SH-SY5Y (cell line): ENCODE measurements at regions not wholly inside any gene's neighbourhood (a gene's known extent, or its start where the extent isn't known, plus 50 kb on each side); places are given as distances from the start of the nearest gene placed in this dataset.

Experiments used
- GATA2 ChIP-seq: IDR thresholded peaks from 2 replicates; pipeline ENCODE4 v1.6.1; 2011; ENCODE audit warnings: mild to moderate bottlenecking, low read depth, low read length
- GATA3 ChIP-seq: IDR thresholded peaks from 2 replicates; pipeline ENCODE4 v1.6.1; 2011; ENCODE audit warnings: low read depth, mild to moderate bottlenecking, low read length, moderate library complexity

- TF ChIP-seq GATA2 (no peak), GATA3 (no peak)
These were observed 509.1 kb downstream of the MCTP2 start for GRCh38 chr15:94740469-94740868.

- TF ChIP-seq GATA3 (no peak), GATA2 (no peak)
These were observed 512.3 kb downstream of the MCTP2 start for GRCh38 chr15:94743668-94744067.

- TF ChIP-seq GATA2, result no peak
- TF ChIP-seq GATA3, result no peak
These were observed 512.9 kb downstream of the MCTP2 start for GRCh38 chr15:94744080-94744793.

DNA sequence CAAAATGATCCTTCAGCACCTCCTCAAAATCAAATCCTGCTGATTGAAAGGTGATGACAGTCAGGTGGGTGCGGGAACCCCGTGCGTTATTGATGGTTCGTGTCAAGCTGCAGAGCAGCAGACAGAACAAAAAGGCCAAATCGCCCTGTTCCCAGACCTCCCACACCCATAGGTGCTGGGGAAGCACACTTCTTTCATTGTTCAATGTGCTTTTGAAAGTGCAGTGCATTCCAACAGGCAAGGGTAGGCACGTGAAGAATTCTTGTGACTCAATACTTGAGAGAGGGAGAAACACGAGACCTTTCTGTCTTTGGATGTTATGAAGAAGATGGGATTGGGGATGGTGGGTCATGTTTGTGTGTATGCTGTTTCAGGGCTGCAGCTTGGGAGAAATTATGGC is 514.0 kb downstream of the MCTP2 start:
- TF ChIP-seq GATA2 (no peak), GATA3 (no peak)

DNA sequence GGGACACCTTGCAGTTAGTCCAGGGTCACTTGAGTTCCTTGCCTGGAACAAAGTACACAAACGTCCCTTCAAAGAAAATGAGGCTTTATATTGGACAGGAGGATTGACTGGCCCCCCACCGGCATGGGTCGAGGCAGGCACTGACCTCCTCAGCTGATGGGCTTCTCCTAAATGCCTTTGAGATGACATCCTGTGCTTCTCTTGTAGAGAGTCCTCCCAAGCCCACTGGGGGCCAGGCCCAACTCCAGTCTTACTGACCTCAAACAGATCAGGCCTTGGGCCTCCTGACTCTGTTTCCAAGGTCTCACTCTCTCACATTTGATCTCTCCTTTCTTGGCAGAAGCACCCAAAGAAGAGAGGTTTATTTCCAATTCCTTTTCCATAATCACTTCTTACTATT is 516.1 kb downstream of the MCTP2 start:
- TF ChIP-seq GATA3 (no peak), GATA2 (no peak)

DNA sequence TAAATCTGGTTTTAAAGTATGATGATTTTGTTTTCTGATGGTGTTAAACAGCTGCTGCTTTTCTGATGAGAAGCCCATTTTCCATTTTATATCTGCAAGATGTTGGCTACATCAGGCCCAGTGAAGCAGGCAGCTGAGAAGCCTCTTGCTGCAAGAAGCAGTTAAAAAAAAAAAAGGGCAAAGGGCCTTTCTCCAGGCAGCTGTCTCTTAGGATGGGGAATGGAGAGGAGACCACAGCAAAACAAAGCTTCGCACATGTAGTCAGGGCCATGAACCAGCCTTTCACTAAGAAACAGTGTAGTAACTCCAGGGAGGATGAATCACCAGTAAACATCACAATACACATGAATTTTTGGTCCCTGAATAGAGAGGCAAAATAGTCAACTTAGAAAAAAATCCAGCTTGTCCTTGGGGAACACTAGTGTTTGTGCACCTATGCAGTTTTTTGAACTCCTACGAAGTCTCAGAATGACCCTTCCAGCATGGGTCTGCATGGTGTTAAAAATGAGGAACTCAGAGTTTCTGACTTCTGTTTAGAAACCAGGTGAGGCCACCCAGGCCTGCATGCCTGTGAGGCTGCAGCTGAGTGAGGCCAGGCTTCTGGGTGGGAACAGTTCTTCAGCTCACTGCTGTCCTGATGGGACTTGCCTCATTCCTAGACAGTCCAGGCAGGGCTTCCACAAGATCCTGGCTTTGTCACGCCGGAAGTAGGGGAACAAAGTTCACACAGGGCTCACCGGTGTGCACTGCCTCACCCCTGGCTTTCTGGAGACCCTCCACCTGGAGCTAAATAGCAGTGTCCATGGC is 518.7 kb downstream of the MCTP2 start:
- TF ChIP-seq GATA2 (no peak), GATA3 (no peak)

GRCh38 chr15:94760348-94760747 is 529.0 kb downstream of the MCTP2 start:
- TF ChIP-seq GATA2 (no peak), GATA3 (no peak)

GRCh38 chr15:94761574-94761973 is 530.2 kb downstream of the MCTP2 start:
- TF ChIP-seq GATA2 (no peak), GATA3 (no peak)

DNA sequence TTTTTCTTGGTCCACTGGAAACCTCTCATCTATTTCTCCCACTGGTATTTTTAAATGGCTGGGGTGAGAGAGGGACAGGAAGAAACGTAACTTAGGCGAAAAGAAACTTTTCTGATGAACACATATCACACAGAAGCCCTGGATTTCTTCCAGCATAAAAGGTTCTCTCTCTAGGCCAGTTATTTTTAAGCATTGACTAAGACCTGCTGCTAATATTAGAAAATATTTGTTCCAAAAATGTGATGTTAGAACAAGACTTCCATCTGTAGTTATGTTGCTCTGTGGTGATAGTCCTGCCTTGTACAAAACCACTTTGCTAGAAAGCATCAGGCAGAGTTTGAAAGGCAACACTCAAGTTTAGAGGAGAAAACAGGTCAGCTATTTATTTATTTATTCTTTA is 537.7 kb downstream of the MCTP2 start:
- TF ChIP-seq GATA2 (no peak), GATA3 (no peak)

- no peak for TF ChIP-seq GATA3
- TF ChIP-seq GATA2, result no peak
These were observed 538.8 kb downstream of the MCTP2 start for GRCh38 chr15:94770199-94770598.

GRCh38 chr15:94777037-94777436 is 545.7 kb downstream of the MCTP2 start:
- TF ChIP-seq GATA2 (no peak), GATA3 (no peak)

GRCh38 chr15:94778840-94779239 is 547.5 kb downstream of the MCTP2 start:
- no peak for TF ChIP-seq GATA3
- no peak for TF ChIP-seq GATA2

GRCh38 chr15:94780166-94780565 is 548.8 kb downstream of the MCTP2 start:
- TF ChIP-seq GATA2 (no peak), GATA3 (no peak)

DNA sequence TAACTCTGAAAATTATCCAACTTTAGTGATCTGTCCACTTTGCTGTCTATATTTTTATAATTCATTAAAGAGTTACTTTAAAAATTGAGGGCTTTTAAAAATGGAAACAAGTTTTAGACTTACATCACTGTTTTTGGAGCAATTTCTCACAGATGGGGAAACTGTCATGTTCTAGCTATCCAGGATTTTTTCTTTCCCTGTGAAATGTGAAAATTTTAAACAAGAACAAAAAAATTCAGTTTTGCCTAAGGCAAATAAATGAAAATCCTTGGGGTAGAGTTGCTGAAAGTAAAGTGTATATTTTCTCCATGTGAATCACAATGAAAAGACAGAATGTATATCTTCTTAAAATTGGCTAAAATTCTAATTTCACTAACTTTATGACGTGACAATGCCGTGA is 553.7 kb downstream of the MCTP2 start:
- TF ChIP-seq GATA3 (no peak), GATA2 (no peak)

- TF ChIP-seq GATA3 (no peak), GATA2 (no peak)
These were observed 559.6 kb downstream of the MCTP2 start for GRCh38 chr15:94791008-94791407.

- TF ChIP-seq GATA2 (no peak), GATA3 (no peak)
These were observed 560.1 kb downstream of the MCTP2 start for GRCh38 chr15:94791510-94791909.
